Peyer's patch (tissue), 4 donors: ENCODE measurements at regions not wholly inside any gene's neighbourhood (a gene's known extent, or its start where the extent isn't known, plus 50 kb on each side); places are given as distances from the start of the nearest gene placed in this dataset.

Experiments
- DNase-seq, 3 donors: peaks; one replicate each; pipeline ENCODE4 v3.0.0-alpha.2; 2017 to 2019
- H3K27ac ChIP-seq, 4 donors: fragments of 200-600 bp; sonication (generic); one replicate each; pipeline ENCODE4 v1.5.1; 2016 to 2019
- H3K27me3 ChIP-seq, 2 donors: fragments of 200-600 bp; sonication (generic); one replicate each; pipeline ENCODE4 v1.5.1; 2019
- H3K36me3 ChIP-seq, 3 donors: fragments of 200-600 bp; sonication (generic); one replicate each; pipeline ENCODE4 v1.5.1; 2016 to 2019
- H3K4me1 ChIP-seq, 4 donors: fragments of 200-600 bp; sonication (generic); one replicate each; pipeline ENCODE4 v1.5.1; 2016 to 2019
- H3K4me3 ChIP-seq, 4 donors: fragments of 200-600 bp; sonication (generic); 1 replicate in 3 of 4; 2 replicates in 1 of 4; pipeline ENCODE4 v1.5.1; 2016 to 2019; ENCODE audit warnings: mild to moderate bottlenecking in 1 of 4
- H3K9me3 ChIP-seq, 4 donors: fragments of 200-600 bp; sonication (generic); one replicate each; pipeline ENCODE4 v1.5.1; 2016 to 2019; ENCODE audit warnings: mild to moderate bottlenecking in 1 of 4
- POLR2A ChIP-seq, 2 donors: fragments of 450-650 bp; IDR thresholded peaks; one replicate each; pipeline ENCODE4 v1.5.1; 2017; ENCODE audit warnings: antibody characterized with exemption in 2 of 2, mild to moderate bottlenecking in 2 of 2, moderate library complexity in 2 of 2
- TF ChIP-seq, protein P1 (sequence below), 6 experiments: fragments of 450-650 bp in 4 of 6; fragments of 200-600 bp in 2 of 6; sonication (generic) in 1 of 6; IDR thresholded peaks; one replicate each; pipeline ENCODE4 v1.5.1; 2017 to 2019; ENCODE audit warnings: antibody characterized with exemption in 6 of 6, mild to moderate bottlenecking in 3 of 6, moderate library complexity in 1 of 6

DNA sequence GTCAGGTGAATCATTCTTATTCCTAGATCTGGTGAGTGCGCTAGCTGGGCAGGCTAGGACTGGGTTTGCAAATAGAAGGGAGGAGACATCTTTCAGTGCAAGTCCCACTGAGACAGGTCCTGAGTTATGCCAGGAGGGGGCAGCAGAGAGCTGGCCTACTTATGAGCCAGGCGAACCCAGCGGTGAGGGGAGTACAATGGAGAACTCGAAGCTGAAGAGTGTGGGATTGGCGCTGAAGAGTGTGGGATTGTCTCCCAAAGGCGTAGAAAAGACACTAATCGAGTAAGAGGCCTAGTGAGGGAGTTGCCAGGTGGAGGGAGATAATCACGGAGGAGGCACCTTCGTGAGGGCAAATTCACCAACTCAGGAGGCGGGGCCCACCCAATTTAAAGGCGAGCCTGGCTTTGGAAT lies 91.7 kb upstream of the CXorf66 start:
- DNase-seq = peak; percentile 38 to 78 (median 53)
- Histone ChIP-seq H3K27me3 (no peaks in the 10 kb centered on the region), H3K4me3 (no peak overlapping the region), H3K9me3 (no peaks in the 10 kb centered on the region), H3K4me1 (no peaks in the 10 kb centered on the region), H3K36me3 (no peaks in the 10 kb centered on the region), H3K27ac (no peak overlapping the region)
- no peak for TF ChIP-seq POLR2A (IDR thresholded peaks at IDR 0.05)
- TF ChIP-seq, protein P1, sequence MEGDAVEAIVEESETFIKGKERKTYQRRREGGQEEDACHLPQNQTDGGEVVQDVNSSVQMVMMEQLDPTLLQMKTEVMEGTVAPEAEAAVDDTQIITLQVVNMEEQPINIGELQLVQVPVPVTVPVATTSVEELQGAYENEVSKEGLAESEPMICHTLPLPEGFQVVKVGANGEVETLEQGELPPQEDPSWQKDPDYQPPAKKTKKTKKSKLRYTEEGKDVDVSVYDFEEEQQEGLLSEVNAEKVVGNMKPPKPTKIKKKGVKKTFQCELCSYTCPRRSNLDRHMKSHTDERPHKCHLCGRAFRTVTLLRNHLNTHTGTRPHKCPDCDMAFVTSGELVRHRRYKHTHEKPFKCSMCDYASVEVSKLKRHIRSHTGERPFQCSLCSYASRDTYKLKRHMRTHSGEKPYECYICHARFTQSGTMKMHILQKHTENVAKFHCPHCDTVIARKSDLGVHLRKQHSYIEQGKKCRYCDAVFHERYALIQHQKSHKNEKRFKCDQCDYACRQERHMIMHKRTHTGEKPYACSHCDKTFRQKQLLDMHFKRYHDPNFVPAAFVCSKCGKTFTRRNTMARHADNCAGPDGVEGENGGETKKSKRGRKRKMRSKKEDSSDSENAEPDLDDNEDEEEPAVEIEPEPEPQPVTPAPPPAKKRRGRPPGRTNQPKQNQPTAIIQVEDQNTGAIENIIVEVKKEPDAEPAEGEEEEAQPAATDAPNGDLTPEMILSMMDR (IDR thresholded peaks at IDR 0.05) = peak; percentile 11 to 63 (median 48)

DNA sequence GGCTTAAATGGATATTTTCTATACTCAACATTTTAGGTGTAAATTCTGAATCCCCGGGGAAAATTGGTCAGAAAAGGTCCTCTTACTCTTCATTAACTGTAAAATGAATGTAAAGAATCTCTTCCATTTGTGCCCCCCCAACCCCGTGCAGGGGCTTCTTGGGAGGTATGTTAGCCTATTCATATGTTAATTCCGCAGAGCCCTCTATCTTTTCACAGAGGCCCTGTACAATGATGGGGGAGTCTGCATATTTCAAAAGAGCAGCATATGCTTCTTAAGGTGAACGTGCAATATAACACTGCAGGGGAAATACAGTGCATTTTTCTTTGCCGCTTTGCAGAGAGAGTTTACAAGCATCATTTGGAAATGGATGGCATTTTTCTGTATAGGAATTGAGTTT lies 88.5 kb upstream of the CXorf66 start:
- H3K27ac ChIP-seq = no peak overlapping the region
- DNase-seq = no peak
- H3K4me3 ChIP-seq = no peak overlapping the region
- no peak for TF ChIP-seq POLR2A (IDR thresholded peaks at IDR 0.05)
- TF ChIP-seq, protein P1 (IDR thresholded peaks at IDR 0.05) = no peak
- no peaks in the 10 kb centered on the region for H3K36me3 ChIP-seq
- no peaks in the 10 kb centered on the region for H3K9me3 ChIP-seq
- H3K27me3 ChIP-seq = no peaks in the 10 kb centered on the region
- no peaks in the 10 kb centered on the region for H3K4me1 ChIP-seq

DNA sequence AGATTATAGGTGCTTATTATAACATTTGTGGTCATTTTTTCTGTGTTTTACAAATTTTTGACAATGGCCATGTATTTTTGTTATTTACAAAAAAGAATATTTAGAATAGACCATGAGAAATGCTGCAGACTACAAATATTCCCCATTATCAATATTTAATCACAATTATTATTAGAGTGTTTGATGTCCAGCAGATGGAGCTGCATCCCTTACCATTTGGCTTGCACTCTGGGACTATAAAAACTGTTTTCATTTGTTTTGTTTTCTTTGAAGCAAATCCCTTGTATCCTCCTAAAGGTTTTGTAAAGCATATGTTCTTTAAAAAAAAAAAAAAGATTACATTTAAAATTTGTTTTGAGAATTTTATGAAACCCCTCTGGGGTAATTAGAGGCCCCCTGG lies 85.6 kb upstream of the CXorf66 start:
- H3K27ac ChIP-seq = no peak overlapping the region
- no peaks in the 10 kb centered on the region for H3K4me1 ChIP-seq
- H3K9me3 ChIP-seq = no peaks in the 10 kb centered on the region
- no peaks in the 10 kb centered on the region for H3K27me3 ChIP-seq
- no peak for DNase-seq
- H3K36me3 ChIP-seq = no peaks in the 10 kb centered on the region
- TF ChIP-seq, protein P1 (IDR thresholded peaks at IDR 0.05) = no peak
- no peak for TF ChIP-seq POLR2A (IDR thresholded peaks at IDR 0.05)
- no peak overlapping the region for H3K4me3 ChIP-seq

DNA sequence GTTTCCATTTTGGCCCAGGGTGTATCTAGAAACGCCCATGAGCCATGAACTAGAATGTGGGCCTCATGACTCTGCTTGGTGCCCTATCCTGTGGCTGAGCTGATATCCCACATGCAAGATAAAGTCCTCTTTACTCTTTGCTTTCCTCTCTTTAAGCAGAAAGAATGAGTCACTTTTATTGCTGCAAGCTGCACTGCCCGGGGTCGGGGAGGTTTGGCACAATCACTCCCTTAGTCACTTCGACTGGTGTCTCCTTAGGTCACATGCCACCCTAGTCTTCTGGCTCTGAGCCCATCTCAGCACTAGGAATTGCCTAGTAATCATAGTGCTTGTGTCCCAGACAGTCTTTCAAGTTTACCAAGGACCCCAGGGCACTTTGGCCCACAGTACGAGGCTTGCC lies 75.1 kb upstream of the CXorf66 start:
- DNase-seq = peak in 2 of 3 donors; percentile 47 to 78
- H3K27ac ChIP-seq = peak overlapping the region in 1 of 4 donors; percentile 19

DNA sequence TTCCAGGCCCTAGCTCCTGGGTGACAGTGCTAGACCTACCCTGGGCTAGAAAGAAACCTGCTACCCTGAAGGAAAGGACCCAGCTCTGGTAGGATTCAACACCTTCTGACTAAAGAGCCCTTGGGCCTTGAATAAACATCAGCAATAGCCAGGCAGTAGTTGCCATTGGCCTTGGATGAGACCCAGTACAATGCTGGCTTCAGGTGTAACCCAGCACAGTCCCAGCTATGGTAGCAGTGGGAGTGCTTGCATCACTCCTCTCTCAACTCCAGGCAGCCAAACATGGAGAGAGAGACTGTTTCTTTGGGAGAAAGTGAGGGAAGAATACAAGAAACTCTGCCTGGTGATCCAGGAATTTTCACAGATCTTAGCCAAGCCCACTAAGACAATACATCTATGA lies 73.5 kb upstream of the CXorf66 start:
- no peak for DNase-seq
- TF ChIP-seq, protein P1 (IDR thresholded peaks at IDR 0.05) = no peak
- no peak for TF ChIP-seq POLR2A (IDR thresholded peaks at IDR 0.05)
- Histone ChIP-seq H3K36me3 (no peaks in the 10 kb centered on the region), H3K4me1 (no peaks in the 10 kb centered on the region), H3K4me3 (no peak overlapping the region), H3K27me3 (no peaks in the 10 kb centered on the region), H3K9me3 (no peaks in the 10 kb centered on the region), H3K27ac (no peak overlapping the region)

More for the DNA sequence above, 75.1 kb upstream of the CXorf66 start:
- Histone ChIP-seq H3K36me3 (no peaks in the 10 kb centered on the region), H3K27me3 (no peaks in the 10 kb centered on the region), H3K9me3 (no peaks in the 10 kb centered on the region), H3K4me3 (no peak overlapping the region), H3K4me1 (no peaks in the 10 kb centered on the region)
- TF ChIP-seq, protein P1 (IDR thresholded peaks at IDR 0.05) = no peak
- TF ChIP-seq POLR2A (IDR thresholded peaks at IDR 0.05) = no peak

DNA sequence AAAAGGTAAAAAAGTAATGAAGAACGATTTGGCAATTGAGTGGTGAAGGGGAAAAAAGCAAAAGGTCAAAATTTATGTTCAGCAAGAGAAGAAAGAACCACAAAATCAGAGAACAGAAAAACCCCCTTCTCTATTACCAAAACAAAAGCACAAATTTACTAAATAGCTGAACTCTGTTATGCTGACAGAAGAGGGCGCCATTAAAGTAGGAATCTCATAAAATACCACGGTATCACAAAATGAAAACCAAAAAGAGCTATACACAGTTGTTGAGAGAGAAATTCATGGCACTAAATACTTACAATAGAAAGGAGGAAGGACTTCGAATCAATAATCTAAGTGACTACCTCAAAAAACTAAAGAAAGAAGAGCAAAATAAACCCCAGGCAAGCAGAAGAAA lies 69.6 kb upstream of the CXorf66 start:
- Histone ChIP-seq H3K36me3 (no peaks in the 10 kb centered on the region), H3K9me3 (no peaks in the 10 kb centered on the region), H3K27me3 (no peaks in the 10 kb centered on the region), H3K4me1 (no peaks in the 10 kb centered on the region), H3K27ac (no peak overlapping the region), H3K4me3 (no peak overlapping the region)
- DNase-seq = no peak
- no peak for TF ChIP-seq POLR2A (IDR thresholded peaks at IDR 0.05)
- TF ChIP-seq, protein P1 (IDR thresholded peaks at IDR 0.05) = peak in 2 of 6 experiments; percentile 6 to 47
